Mesodermal cell (in vitro differentiated cells): ENCODE measurements at regions not wholly inside any gene's neighbourhood (a gene's known extent, or its start where the extent isn't known, plus 50 kb on each side); places are given as distances from the start of the nearest gene placed in this dataset.

Experiments used
- H3K27ac ChIP-seq: 2 replicates; pipeline ENCODE4 v1.7.0; 2013; ENCODE audit warnings: mild to moderate bottlenecking, low read depth, low read length, moderate library complexity; ENCODE audit not compliant: severe bottlenecking
- H3K36me3 ChIP-seq: 2 replicates; pipeline ENCODE4 v1.7.1; 2013; ENCODE audit warnings: mild to moderate bottlenecking, low read length, moderate library complexity; ENCODE audit not compliant: control insufficient read depth, insufficient read depth
- H3K4me1 ChIP-seq: one replicate; pipeline ENCODE4 v1.7.1; 2013; ENCODE audit warnings: mild to moderate bottlenecking, low read length; ENCODE audit not compliant: insufficient read depth, control insufficient read depth, poor library complexity, severe bottlenecking
- H3K4me3 ChIP-seq: 2 replicates; pipeline ENCODE4 v1.7.0; 2013; ENCODE audit warnings: low read length, control low read depth, mild to moderate bottlenecking; ENCODE audit not compliant: insufficient read depth, poor library complexity, severe bottlenecking; ENCODE audit errors: extremely low read depth
- H3K9me3 ChIP-seq: 2 replicates; pipeline ENCODE4 v1.7.1; 2013; ENCODE audit warnings: mild to moderate bottlenecking, low read length, moderate library complexity; ENCODE audit not compliant: control insufficient read depth
- WGBS, 2 experiments: methylation state at CpG; one replicate each; pipeline ENCODE4 v1.1.5; 2013; ENCODE audit warnings: missing lambda C conversion rate in 2 of 2; ENCODE audit not compliant: insufficient coverage in 2 of 2; 5-methylcytosine and 5-hydroxymethylcytosine counted together

- Histone ChIP-seq H3K4me1 (peaks cover 4% of the 10 kb centered on the region), H3K9me3 (no peaks in the 10 kb centered on the region), H3K27ac (no peak overlapping the region), H3K4me3 (no peak overlapping the region), H3K36me3 (no peaks in the 10 kb centered on the region)
Observed at GRCh38 chr12:90360300-90360699, 594.7 kb downstream of the CCER1 start.

- H3K9me3 ChIP-seq = no peaks in the 10 kb centered on the region
- peaks cover 4% of the 10 kb centered on the region for H3K4me1 ChIP-seq
- no peak overlapping the region for H3K27ac ChIP-seq
- no peaks in the 10 kb centered on the region for H3K36me3 ChIP-seq
- no peak overlapping the region for H3K4me3 ChIP-seq
- 83 to 89% methylated on average over 3 to 5 of the region's 8 CpGs for WGBS, 2 experiments
Observed at GRCh38 chr12:90355711-90356355, 599.1 kb downstream of the CCER1 start.

- WGBS, 2 experiments = no CpG with 5 or more reads among the region's 2 CpGs
Observed at GRCh38 chr12:90343966-90344365, 611.0 kb downstream of the CCER1 start.

GRCh38 chr12:90342081-90342480, 612.9 kb downstream of the CCER1 start:
- 85 to 93% methylated on average over 2 of the region's 2 CpGs for WGBS, 2 experiments
- Histone ChIP-seq H3K4me1 (no peaks in the 10 kb centered on the region), H3K36me3 (no peaks in the 10 kb centered on the region), H3K9me3 (no peaks in the 10 kb centered on the region), H3K27ac (no peak overlapping the region), H3K4me3 (no peak overlapping the region)

More at GRCh38 chr12:90343966-90344365, 611.0 kb downstream of the CCER1 start:
- Histone ChIP-seq H3K36me3 (no peaks in the 10 kb centered on the region), H3K4me1 (no peaks in the 10 kb centered on the region), H3K9me3 (no peaks in the 10 kb centered on the region), H3K4me3 (no peak overlapping the region), H3K27ac (no peak overlapping the region)

- H3K4me3 ChIP-seq = no peak overlapping the region
- no peaks in the 10 kb centered on the region for H3K9me3 ChIP-seq
- WGBS, 2 experiments = 56% methylated on average over 1 of the region's 4 CpGs; no CpG with 5 or more reads in 1 of the 2 experiments
- no peaks in the 10 kb centered on the region for H3K36me3 ChIP-seq
- no peaks in the 10 kb centered on the region for H3K4me1 ChIP-seq
- no peak overlapping the region for H3K27ac ChIP-seq
Observed at GRCh38 chr12:90339837-90340236, 615.1 kb downstream of the CCER1 start.

- 40% methylated on average over 2 of the region's 2 CpGs; no CpG with 5 or more reads in 1 of the 2 experiments for WGBS, 2 experiments
- H3K4me1 ChIP-seq = no peaks in the 10 kb centered on the region
- H3K4me3 ChIP-seq = no peak overlapping the region
- no peaks in the 10 kb centered on the region for H3K9me3 ChIP-seq
- no peaks in the 10 kb centered on the region for H3K36me3 ChIP-seq
- no peak overlapping the region for H3K27ac ChIP-seq
Observed at GRCh38 chr12:90338365-90338764, 616.6 kb downstream of the CCER1 start.

- no peaks in the 10 kb centered on the region for H3K36me3 ChIP-seq
- no peak overlapping the region for H3K27ac ChIP-seq
- H3K4me3 ChIP-seq = no peak overlapping the region
- H3K4me1 ChIP-seq = no peaks in the 10 kb centered on the region
- H3K9me3 ChIP-seq = no peaks in the 10 kb centered on the region
Observed at GRCh38 chr12:90337018-90337417, 618.0 kb downstream of the CCER1 start.

GRCh38 chr12:90335566-90335965, 619.4 kb downstream of the CCER1 start:
- Histone ChIP-seq H3K9me3 (no peaks in the 10 kb centered on the region), H3K4me1 (no peaks in the 10 kb centered on the region), H3K36me3 (no peaks in the 10 kb centered on the region), H3K27ac (no peak overlapping the region), H3K4me3 (no peak overlapping the region)
- no CpG with 5 or more reads among the region's 1 CpG for WGBS, 2 experiments

GRCh38 chr12:90333939-90334338, 621.0 kb downstream of the CCER1 start:
- H3K9me3 ChIP-seq = no peaks in the 10 kb centered on the region
- no peak overlapping the region for H3K27ac ChIP-seq
- no peak overlapping the region for H3K4me3 ChIP-seq
- H3K36me3 ChIP-seq = no peaks in the 10 kb centered on the region
- H3K4me1 ChIP-seq = no peaks in the 10 kb centered on the region

- WGBS, 2 experiments = 88 to 100% methylated on average over 1 of the region's 2 CpGs
- Histone ChIP-seq H3K9me3 (no peaks in the 10 kb centered on the region), H3K27ac (no peak overlapping the region)
Observed at GRCh38 chr12:90333424-90333823, 621.6 kb downstream of the CCER1 start.

GRCh38 chr12:90331821-90332220, 623.2 kb downstream of the CCER1 start:
- WGBS, 2 experiments = no CpG with 5 or more reads among the region's 1 CpG
- Histone ChIP-seq H3K27ac (no peak overlapping the region), H3K9me3 (no peaks in the 10 kb centered on the region), H3K36me3 (no peaks in the 10 kb centered on the region), H3K4me1 (no peaks in the 10 kb centered on the region), H3K4me3 (no peak overlapping the region)

More at GRCh38 chr12:90333424-90333823, 621.6 kb downstream of the CCER1 start:
- Histone ChIP-seq H3K4me1 (no peaks in the 10 kb centered on the region), H3K4me3 (no peak overlapping the region), H3K36me3 (no peaks in the 10 kb centered on the region)
